ENCODE measurements at regions not wholly inside any gene's neighbourhood (a gene's known extent, or its start where the extent isn't known, plus 50 kb on each side); places are given as distances from the start of the nearest gene placed in this dataset.

DNA sequence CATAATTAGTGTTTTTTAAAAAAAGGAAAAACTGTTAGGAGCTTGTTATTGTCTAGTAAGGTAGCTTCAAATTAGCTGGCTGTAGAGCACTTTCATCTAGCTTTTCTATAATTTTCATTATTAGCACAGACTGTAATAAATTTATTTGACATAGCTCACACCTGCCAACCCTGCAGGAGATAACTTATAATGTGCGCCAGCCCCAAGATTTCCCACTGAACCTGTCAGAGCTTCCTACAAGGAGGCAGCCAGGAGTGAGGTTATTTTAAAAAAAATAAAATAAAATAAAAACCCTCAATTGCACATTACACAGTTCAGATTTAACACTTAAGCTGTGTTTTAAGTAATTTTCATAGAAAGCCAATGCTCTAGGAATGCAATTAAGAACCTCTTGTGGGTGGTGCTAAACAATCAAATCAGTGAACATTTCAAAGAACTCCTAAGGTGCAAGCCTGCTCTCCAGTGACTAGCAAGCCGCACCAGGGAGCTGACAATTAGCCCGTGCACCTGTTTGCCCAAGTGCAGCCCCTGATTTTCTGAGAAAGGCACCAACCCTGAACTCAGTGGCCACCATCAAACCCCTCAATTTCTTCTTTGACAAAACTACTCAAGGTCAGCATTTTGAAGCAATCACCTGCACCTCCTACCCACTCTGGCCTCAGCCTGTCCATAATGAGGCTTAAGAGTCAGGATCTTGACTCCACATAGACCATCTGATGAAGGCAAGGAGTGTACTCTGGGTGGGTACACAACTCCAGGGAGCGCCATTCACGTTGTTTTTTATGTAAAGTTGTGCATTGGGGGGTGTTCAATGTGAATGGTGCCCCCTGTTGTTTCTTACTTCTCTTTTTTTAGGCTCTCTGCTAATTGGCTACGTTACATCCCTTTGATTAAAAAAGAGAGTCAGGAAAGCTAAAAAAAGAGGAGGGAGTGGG, 385.3 kb upstream of the WWC1 start:
- no peak overlapping the region for H3K4me3 ChIP-seq
- no peaks in the 10 kb centered on the region for H3K4me1 ChIP-seq
- no peak overlapping the region for H3K27ac ChIP-seq
- DNase-seq (no peak), ATAC-seq (no peak)
- no peaks in the 10 kb centered on the region for H3K36me3 ChIP-seq
- intact Hi-C loops (cut with DNase I) = no loop called here
- H3K27me3 ChIP-seq = no peaks in the 10 kb centered on the region
- TF ChIP-seq, protein P1, sequence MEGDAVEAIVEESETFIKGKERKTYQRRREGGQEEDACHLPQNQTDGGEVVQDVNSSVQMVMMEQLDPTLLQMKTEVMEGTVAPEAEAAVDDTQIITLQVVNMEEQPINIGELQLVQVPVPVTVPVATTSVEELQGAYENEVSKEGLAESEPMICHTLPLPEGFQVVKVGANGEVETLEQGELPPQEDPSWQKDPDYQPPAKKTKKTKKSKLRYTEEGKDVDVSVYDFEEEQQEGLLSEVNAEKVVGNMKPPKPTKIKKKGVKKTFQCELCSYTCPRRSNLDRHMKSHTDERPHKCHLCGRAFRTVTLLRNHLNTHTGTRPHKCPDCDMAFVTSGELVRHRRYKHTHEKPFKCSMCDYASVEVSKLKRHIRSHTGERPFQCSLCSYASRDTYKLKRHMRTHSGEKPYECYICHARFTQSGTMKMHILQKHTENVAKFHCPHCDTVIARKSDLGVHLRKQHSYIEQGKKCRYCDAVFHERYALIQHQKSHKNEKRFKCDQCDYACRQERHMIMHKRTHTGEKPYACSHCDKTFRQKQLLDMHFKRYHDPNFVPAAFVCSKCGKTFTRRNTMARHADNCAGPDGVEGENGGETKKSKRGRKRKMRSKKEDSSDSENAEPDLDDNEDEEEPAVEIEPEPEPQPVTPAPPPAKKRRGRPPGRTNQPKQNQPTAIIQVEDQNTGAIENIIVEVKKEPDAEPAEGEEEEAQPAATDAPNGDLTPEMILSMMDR (IDR thresholded peaks at IDR 0.05) = no peak
- TF ChIP-seq POLR2A (IDR thresholded peaks at IDR 0.05) = no peak
- H3K9me3 ChIP-seq = no peaks in the 10 kb centered on the region
- WGBS (ENCODE audit: insufficient coverage, low coverage, low lambda C conversion rate, missing lambda C conversion rate) = 53% methylated on average over 5 of the region's 6 CpGs

DNA sequence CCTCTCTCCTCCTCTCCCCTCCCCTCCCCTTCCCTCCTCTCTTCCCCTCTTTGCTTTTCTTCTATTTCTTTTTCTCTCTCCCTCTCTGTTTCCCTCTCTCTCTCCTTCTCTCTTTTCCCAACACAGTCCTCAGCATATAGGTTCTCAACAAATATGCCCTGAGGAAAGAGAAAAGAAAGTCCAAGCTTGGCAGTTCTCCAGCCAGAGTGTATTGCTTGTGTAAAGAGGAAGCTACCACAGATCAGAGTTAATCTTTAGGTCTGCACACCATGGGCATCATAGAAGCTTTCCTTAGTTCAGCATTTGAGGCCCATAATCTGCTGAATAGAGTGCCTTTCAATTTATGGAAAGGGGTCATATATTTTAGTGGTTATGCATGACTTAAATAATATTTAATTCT, 382.8 kb upstream of the WWC1 start:
- Histone ChIP-seq H3K27ac (no peak overlapping the region), H3K4me1 (no peaks in the 10 kb centered on the region), H3K9me3 (no peaks in the 10 kb centered on the region), H3K4me3 (no peak overlapping the region), H3K36me3 (no peaks in the 10 kb centered on the region), H3K27me3 (no peaks in the 10 kb centered on the region)
- DNase-seq (no peak), ATAC-seq (no peak)
- intact Hi-C loops (cut with DNase I) = no loop called here
- TF ChIP-seq, protein P1 (IDR thresholded peaks at IDR 0.05) = no peak
- no peak for TF ChIP-seq POLR2A (IDR thresholded peaks at IDR 0.05)

DNA sequence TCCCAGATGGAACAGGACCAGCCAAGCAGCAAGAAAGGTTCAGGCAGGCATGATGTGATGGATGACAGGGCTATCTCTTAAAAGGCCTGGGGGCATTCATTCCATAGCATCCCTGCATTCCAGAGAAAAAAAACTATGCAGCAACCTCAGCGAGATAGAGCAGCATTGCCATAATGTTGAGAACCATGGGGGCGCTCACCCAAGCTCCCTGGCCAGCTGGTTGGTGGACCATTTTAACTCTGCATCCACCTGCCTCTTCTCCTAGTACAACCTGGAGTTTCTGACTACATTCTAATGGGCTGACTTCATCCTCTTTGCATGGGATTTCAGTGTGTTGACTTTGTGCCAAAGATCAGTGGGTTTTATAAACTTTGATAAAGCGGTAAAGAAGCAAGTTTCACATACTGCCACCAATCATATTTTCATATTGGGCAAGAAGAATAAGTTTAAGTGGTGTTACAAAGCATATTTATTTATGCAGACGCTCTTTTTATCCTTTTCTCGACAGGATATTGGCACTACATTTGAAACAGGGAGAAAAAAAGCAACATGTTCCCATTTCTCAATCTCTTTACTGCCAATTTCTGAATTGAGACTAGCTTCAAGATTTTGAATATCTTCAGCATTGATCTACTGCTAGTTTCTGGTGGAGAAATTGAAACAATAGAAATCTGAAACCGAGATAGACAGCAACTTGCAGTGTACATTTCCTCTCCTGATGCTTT, 378.3 kb upstream of the WWC1 start:
- no peak overlapping the region for H3K4me3 ChIP-seq
- H3K27ac ChIP-seq = no peak overlapping the region
- no peaks in the 10 kb centered on the region for H3K27me3 ChIP-seq
- DNase-seq (no peak), ATAC-seq (no peak)
- intact Hi-C loops (cut with DNase I) = no loop called here
- H3K36me3 ChIP-seq = no peaks in the 10 kb centered on the region
- TF ChIP-seq POLR2A (IDR thresholded peaks at IDR 0.05) = no peak
- TF ChIP-seq, protein P1 (IDR thresholded peaks at IDR 0.05) = no peak
- no peaks in the 10 kb centered on the region for H3K9me3 ChIP-seq
- H3K4me1 ChIP-seq = no peaks in the 10 kb centered on the region
- WGBS (ENCODE audit: insufficient coverage, low coverage, low lambda C conversion rate, missing lambda C conversion rate) = 58% methylated on average over 4 of the region's 6 CpGs

DNA sequence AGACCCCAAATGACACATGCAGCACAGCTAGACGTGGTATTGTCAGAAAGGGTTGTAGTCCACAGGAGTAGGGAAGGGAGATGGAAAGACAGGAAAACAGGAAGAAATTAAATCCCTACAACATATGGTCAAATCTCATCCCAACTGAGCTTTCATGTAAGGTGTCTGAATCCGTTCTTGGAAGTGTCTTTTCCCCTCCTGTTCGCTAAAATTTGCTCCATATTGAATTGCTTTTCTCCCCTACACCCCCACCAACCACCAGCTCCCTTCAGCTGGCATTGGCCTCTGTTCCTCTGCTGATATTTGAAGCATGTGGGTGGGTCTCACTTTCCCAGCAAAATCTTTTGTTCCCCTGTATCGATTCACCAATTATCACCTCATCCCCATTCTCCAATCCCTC, 376.2 kb upstream of the WWC1 start:
- H3K4me3 ChIP-seq = no peak overlapping the region
- WGBS (ENCODE audit: insufficient coverage, low coverage, low lambda C conversion rate, missing lambda C conversion rate) = 71% methylated on average over 4 of the region's 4 CpGs
- H3K27ac ChIP-seq = no peak overlapping the region
- DNase-seq (no peak), ATAC-seq (no peak)
- H3K27me3 ChIP-seq = no peaks in the 10 kb centered on the region
- no peaks in the 10 kb centered on the region for H3K36me3 ChIP-seq
- TF ChIP-seq POLR2A (IDR thresholded peaks at IDR 0.05) = no peak
- TF ChIP-seq, protein P1 (IDR thresholded peaks at IDR 0.05) = no peak
- H3K9me3 ChIP-seq = no peaks in the 10 kb centered on the region
- no peaks in the 10 kb centered on the region for H3K4me1 ChIP-seq
- intact Hi-C loops (cut with DNase I) = no loop called here
